ENCODE measurements at regions not wholly inside any gene's neighbourhood (a gene's known extent, or its start where the extent isn't known, plus 50 kb on each side); places are given as distances from the start of the nearest gene placed in this dataset.

DNA sequence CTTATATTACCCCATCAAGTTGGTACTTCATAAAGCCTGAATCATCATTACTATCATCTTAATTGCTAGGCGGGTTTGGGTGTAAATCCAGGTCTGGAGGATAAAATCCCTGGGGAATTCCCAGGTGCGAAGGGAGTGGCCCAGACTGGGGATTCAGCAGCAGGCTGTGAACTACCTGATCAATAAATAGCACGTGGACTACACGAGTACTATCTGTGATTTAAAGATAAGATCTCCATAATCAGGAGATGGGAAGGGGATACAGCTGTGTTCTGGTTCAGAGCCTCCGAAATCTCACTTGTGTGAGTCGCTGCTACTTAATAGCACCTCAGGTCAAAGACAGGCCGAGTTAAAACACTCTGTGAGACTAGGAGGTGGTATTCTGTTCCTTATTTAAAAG lies 512.6 kb upstream of the ZFHX3 start:
- DNase-seq: no peak

DNA sequence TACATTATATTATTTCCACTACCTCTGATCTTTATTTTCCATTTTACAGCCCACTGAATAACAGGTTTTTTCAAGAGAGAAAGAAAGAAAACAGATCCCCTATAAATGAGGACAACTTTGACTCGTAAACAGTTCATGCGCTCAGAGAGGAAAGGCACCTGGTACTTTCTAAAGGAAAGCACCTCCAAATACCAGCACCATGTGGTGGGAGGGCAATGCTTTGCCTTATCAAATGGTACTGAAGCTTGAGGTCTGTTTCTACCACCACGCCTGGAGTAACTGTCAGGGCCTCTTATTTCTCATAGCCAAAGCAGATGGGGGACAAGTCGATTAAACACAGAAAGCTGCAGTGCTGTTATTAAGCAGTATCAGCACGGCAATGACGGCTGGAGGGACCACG lies 510.3 kb upstream of the ZFHX3 start:
- DNase-seq: no peak

DNA sequence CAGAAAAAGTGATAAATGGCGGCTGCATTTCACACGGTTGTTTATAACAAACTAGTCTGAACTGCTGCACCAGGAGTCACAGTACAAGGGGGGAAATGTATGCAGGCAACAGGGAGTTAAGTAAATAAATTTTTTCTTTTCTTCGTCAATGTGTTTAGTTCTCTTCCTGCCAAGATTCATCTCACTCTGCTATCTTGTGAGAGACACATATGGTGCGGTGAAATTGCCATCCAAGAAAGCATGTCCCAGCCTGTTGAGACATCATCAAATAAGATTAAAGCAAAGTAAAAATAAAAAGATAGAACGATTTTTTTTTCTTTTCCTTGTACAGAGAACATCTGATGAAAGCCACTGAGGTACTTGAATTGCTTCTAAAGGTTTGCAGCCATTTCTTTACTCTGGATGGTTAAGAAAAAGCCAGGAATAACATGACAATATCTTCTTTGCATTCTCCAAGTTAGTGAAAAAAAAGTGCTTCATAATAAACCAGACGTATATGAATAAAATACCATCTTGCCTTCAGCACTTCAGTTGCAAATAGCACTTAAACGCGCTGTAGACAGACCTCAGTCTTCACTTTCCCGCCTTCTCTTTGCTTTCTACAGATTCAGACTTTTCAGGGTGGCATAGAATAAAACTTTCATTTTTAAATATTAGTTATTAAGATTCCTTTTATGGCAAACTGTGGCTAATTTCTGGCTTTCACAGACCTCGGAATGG lies 506.2 kb upstream of the ZFHX3 start:
- no peak for DNase-seq

DNA sequence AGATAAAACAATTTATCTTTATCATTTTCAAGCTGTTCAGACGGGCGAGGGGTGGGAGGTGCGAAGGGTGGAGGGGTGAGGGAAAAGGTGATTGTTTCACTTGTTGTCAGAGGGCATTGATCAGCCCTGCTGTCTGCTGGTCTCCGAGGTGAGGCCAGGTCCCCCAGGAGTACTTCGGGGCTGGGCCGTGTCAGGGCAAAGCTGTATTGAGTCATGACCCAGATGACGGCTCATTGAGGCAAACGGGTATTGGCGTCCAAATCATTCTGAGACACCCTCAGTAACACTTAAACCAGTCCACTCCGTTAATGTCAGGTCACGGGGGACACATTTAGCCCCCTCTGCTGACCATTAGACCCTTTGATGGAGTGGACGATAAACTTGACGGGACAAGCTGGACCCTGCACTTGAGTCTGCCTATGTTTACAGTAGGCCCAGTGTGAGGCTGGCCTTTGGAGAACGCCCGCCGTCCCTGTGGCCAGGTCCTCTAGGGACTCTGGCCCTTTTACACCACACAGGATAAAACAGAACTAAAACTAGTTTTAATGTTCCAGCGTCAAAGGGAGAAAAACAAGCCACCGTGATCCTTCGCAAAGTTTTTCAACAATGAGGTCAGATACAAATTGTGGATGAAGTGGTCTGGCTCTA lies 502.2 kb upstream of the ZFHX3 start:
- DNase-seq: no peak

DNA sequence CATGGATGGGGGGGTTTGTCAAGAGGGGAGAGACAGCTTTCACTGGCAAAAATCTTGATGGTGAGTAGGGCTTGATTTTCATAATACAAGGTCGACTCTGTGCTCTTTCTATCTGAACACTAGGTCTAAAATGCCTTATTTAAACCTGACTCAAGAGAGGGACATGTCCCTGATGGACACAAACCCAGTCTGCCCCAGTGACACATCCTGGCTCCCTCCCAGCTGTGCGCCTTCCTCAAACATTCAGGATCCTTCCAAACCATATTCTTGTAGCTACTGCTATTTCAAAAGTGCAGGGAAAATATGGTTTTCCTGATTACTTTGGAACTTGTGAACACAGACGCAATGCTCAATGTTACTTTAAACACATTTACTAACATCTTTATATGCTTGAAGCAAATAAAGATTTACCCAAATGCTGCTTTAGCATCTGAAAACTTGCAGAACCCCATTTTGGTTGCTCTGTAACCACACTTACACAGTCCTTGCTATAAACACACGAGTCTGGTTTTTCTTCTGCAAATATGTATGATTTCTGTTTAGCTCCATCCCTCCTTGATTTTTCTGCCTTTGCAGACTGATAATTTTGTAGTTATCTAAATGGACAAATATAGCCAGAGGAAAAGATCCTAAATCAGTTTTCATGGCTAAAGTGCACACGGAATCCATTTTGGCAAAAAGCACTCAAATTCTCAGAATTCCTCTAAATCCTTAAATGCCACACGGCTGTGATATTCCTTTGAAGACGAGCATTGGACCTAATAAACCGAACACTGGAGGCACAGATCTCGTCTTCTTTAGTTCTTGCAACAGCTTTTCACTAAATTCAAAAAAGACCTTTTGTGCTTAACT lies 499.9 kb upstream of the ZFHX3 start:
- DNase-seq: no peak

DNA sequence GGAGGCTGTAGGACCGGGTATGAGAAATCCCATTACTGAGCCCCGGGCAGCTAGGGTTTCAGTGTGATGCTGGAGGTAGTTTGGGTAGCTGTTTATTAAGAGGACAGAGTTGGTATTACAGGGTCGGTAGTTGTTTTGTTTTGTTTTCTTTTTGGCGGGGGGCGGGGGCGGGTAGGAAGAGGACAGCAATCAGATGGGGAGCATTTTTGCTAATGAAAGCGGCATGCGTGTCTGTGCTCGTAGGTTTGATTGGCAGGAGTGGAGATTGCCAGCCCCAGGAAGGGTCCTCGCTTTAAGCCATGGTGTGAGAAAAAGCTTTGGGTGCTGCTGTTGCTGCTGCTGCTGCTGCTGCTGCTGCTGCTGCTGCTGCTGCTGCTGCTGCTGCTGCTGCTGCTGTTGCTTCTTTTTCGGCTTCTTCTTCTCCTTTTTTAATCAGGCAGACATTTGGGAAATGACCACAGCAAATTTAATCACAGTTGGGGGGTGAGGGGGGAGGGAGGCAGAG lies 498.5 kb upstream of the ZFHX3 start:
- no peak for DNase-seq

DNA sequence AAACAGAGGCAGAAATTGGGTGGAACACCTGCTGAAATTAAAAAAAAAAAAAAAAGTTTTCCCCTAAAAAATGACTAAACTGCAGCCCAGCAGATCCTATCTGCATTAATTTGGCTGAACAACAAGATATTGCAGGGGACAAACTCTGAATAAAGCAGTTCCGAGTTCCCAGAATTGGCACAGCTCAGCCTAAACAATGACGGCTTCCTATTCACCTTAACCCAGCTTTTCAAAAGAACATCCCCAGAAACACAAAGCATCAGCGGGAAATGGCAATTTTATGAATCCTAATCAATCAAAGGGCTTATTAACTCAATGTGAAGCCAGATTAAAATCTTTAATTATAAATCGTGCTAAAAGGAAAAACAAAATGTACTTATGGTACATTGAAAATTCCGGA lies 497.8 kb upstream of the ZFHX3 start:
- no peak for DNase-seq

DNA sequence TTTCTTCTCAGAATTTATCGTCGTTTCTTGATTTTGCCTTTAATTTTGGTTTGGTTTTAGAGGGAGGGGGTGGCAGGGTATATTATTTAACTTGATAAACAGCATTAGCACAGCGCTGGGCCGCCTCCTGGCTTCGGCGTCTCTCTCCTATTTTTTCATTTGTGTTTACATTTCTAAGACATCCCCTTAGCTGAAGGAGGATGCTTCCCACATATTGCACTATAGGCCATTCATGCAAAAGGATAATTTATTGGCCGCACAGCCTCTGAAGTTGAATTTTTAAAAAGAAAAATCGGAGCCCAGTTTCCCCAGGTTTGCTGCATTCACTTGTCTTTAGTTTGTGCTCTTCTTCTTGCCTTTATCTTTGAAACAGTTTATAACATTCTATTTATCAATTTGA lies 497.4 kb upstream of the ZFHX3 start:
- no peak for DNase-seq

DNA sequence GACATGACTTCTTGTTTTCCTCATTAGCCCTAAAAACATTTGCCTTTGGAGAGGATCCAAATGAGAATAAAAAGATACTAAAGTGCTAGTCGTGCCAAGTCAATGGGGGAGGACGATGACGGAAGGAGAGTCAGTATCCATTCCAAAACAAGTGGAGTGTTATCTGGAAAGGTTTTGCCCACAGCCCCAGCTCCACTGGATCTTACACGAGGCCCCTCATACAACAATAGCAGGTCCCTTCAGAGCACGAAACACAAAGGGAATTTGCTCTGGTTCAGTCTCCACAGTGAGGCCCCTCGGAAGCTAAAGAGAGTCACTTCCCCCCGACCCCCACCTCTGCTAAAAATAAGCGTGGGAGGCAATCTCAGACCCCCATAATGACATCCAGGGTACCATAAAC lies 496.9 kb upstream of the ZFHX3 start:
- DNase-seq: no peak

DNA sequence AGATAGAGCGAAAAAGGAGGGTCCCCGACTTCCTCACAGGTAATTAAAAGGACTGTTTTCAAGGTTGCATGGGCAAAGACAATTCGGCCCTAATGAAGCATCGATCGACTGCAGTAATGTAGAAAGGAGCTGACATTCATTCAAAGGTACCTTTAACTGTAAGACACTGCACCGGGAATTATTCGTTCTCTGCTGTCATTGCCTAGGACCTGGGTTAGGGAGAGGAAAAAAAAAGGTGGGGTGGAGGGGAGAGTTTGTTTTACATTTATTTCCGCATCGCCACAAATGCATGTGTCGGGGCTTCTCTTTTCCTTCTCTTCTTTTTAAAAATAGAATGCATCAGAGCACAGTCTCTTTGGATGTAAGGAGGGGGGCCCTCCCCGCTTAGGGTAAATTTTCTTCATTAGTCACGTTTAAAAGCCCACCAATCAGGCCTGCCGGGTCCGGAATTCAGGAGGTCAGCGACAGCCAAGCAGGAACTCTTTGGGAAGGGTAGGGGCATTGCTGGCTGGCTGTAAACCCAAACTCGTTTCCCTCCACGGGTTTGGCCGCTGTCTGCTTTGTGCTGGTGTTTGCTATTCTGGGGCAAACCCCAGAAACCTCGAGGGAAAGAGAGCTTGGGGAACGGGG lies 496.2 kb upstream of the ZFHX3 start:
- DNase-seq: no peak

DNA sequence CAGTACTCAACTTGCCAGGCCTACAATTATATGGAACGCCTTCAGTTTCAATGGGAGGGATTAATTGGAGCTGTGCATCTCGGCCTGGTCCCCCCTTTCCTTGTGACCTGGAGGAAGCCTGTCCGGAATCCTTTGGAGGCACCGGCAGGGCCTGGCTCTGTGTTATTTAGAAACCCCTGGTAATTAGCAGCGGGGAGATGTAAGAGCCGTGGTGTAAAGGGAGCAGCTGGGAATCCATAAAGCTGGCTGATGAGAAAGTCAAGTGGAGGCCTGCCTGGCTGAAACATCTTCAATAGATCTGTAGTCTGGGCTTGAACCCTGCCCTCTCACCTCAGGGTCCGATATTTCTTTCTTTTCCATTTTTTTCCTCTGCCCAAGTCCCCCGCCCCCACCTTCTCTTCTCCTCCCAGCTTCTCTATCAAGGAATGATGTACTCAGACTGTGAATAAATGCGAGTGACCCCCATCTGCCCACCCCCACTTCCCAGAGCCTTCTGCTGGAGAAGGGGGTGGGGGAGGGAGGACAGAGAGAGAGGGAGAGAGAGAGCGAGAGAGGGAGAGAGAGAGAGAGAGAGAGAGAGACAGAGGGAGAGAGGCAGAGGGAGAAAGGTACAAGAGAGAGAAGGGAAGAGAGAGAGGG lies 495.5 kb upstream of the ZFHX3 start:
- DNase-seq: no peak

DNA sequence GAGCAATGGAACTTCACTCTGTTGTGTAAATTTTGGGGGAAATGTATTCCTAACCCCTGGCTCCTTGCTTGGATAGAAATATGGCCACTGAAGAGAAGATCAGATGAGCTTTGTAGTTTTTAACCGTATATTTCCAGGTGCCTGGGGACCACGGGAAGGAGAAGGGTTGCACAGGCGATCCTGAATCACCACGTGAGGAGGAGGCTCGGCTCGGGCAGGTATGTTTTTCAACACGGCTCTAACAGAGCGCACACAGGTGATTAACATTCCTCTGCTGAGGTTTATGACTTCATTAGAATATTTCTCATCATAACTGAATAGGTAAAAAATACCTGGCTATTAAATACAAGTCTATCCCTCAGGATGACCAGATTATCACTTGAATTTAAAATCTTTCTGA lies 495.0 kb upstream of the ZFHX3 start:
- no peak for DNase-seq

DNA sequence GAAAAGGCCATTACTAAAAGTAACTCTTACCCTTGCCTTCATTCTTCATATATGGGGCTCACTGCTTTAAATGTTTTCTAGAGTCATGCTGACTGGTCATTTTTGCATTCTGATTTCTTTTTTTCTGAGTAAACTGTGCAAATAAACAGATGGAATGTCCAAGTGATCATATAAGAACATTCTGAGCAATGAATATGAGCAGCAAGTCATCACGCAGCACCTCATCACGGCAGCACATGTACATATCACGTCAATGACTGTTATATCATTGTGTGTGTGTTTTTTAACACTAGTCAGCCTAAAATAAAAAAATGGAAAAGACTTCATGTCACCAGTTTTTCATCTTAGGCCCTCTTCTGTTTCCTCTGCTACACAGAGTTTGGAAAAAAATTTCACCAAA lies 490.0 kb upstream of the ZFHX3 start:
- DNase-seq: no peak

DNA sequence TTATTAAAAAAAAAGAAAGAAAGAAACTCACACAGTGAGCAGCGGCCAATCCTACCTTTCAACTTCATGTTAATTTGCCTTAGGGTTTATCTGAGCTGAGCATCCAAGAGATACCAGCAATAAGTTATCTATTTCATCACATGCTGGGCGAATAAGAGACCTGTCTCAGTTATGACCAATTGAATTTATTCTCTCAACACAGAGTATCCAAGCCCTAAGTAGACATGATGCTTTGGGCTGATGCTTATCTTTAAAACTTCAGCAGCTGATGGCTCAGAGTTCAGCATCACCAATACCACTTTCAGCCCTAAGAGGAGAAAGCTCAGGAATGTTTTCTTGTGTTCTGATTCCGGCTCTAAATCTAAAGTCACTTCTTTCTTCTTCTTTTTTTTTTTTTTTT lies 489.0 kb upstream of the ZFHX3 start:
- DNase-seq: no peak

DNA sequence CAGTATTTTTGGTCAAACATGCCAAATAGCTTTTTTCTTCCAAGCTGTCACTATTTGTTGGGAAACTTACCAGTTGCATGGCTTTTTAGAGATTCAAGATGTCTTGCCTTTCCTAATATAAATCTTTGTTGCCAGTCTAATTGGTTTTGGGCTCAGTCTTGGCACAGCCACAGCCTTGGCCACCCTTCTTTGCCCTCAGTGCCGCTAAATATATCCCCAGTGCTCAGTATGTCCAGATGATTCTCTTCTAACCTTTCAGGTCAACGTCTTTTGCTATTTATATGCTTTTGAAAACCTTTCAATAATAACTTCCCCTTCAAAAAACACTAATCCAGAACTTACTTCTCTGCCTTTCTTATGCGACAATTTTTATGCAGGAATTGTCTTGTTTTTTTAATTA lies 483.1 kb upstream of the ZFHX3 start:
- no peak for DNase-seq

DNA sequence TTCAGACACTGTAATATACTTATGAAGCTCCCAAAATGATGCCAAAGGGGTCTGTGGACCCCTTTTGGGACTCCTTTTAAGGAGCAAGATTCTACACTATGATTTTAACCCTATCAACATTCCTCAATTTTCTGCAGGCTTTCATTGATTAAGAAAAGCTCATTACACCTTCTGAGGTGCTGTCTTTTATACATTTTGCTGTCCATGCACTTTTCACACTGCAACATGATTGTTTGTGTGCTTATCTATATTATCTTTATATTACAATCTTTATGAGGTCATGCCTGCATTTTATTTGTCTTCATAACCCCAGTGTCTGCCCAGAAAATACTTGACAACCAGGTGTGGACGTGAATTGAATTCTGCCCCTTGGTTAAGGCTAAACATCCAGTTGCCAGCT lies 482.6 kb upstream of the ZFHX3 start:
- no peak for DNase-seq

DNA sequence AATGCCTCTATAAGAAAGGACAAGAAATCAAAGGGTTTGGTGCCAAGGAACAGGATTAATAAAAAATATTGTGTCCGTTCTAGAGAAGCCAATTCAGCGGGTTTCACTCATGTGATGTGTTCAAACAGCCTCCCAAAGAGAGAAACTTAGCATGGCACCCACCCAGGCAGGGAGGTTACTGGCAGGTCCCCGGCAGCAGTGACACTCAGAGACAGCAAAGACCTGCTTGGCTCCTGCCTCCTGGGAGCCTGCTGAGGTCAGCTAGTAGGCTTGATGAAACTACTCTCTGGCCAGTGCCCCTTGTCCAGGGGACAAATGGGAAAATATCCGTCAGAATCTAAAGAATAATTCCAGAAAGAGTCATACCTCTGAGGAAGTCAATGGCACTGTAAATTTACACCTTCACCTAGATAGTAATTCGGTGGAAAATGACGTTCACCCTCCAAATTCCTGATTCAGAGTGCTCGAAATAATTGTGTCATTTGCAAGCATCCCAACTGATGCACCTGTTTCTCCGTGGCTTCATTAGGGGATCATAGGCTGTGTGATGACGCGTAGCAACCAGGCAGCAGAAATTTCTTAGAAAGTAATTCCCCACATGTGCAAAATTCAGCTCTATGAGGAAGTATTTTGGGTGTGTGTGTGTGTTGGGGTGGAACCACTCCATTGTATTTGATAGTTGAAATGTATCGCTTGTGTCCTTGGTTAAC lies 481.5 kb upstream of the ZFHX3 start:
- DNase-seq: no peak

DNA sequence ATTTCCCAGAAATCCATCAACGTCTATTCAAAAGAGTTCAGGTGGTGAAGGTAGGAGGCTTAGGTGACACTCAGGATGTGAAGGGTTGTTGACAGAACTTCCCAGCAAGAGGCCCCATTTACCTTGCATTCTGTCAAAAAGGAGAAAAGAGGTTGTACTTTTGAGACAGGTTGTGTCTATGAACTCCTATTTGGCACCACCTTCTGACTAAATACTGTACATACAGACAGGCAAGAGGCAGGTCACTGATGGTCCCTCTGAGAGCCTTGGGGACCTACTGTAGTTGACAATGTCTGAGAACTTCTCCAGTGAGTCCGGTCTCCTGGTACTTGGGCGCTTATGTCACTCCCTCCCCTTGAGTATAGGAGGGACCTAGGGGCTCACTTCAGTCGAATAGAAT lies 479.3 kb upstream of the ZFHX3 start:
- DNase-seq: no peak

DNA sequence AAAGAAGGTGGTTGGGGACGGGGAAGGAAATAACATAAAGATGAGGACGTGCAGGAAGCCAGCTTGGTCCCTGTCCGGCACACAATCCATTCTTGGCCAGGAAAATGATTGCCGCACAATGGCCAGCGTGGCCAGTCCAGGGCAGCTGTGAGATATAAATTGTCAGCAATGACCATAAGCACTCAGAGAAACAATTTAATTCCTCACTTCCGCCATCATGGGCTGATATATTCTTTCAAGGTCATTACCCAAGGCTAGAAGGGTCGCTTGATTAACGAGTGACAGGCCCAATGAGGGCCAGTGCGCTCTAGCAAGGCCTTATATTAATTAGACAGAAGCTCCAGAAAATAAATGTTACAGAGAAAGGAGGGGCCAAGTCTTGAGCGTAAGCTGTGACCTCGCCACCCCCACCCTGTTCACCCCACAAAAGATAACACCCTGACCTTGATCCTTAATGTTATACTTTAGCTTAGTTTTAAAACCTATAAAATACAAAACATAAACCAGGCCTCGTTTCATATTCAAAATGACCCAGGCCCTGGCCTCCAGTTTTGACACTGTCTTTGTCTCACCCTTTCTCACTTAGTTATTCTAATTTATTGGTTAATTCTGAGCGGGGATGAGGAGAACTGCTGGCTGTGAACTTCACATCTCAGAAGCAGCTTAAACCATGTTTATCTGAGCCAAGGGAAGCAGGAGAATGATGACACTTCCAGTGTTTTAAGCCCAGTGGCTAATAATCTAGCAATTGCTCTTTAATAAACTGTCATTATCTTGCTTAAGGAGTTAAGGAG lies 478.3 kb upstream of the ZFHX3 start:
- no peak for DNase-seq

DNA sequence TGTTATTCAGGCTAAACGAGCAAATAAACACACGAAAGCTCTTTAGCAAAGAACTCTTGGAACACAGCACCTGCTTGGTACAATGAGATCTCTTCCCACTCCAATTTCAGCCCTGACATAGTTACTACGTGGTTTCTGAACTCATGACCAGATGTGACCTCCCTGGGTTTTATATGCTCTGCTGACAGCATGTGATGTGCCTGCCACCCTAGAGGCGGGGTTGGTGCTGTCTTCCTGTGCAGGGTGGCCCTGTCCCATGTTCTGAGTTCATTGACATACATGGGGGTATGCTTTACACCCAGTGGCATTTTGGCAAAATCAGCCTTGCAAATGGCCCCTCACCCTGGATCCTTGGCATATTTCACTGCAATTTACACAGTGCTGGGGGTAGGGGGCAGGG lies 475.3 kb upstream of the ZFHX3 start:
- no peak for DNase-seq

DNA sequence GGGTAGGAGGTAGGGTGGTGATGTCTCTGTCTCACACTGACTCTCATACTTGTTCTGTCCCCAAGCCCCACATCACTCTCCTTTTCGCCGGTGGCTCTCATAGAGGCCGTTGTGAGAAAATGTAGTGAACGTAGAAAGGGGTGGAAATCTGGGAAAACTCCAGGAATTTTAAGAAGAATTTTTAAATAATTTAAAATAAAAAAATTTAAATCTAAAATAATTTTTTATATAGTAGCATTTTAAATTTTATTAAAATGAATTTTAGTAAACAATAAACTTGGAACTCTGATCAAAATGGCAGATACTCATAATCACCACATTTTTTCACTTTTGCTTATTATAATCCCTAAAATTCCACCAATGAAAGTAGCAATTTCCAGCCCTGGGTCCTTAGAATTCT lies 473.6 kb upstream of the ZFHX3 start:
- no peak for DNase-seq
